ENCODE measurements at regions not wholly inside any gene's neighbourhood (a gene's known extent, or its start where the extent isn't known, plus 50 kb on each side); places are given as distances from the start of the nearest gene placed in this dataset.

DNA sequence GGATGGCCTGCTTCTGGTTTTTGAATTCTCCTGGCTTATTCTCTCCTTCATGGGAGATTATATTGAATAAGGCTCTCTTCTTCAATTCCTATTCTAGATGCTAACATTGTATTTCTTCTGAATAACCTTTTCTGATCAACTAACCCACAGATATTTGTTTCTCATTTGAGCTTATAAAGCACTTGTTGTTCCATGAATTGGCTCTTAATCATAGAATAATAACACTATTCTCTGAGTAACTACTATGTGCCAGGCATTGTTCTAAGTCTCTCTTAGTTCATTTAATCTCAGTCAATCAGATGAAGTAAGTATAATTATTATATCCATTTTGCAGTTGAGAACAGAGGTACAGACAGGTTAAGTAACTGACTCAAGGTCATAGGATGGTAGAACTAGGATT is 136.3 kb upstream of the MLIP start:
- no peak for DNase-seq
- intact Hi-C loops (cut with DNase I) = loop anchor here (10.0 kb wide), 1 partner anchor 1270 kb away; no protein-coding TSS in a partner anchor
- ATAC-seq (ENCODE audit: poor library complexity) = no peak

DNA sequence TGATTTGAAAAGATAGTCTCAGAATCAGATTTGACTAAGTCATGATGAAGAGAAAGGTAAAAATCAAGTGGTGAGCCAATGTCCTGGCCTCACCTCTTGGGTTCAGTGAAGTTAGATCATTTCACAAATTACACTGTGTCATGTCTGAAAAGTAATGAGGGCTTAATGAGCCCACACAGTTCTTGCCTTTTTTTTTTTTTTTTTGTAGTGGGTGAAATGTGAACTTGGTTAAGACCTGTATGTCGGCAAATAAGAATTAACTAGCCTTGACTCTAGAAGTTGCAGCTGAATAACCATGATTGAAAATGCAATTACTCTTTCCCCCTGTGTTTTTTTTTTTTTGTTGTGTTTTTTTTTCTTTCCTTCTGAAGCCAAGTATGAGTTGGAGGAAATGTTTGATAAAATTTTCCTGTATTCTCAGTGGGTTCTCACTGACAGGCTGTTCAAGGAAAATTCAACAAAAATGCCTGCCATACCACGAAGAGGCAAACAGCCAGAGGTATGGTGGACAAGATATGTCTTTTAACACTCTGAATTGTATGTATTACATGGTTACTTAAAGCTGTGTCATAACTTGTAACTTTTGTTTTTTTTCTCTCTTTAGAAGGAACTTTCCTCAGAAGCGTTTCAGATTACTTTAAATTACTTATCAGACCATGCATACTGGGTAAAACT is 135.2 kb upstream of the MLIP start:
- intact Hi-C loops (cut with DNase I) = loop anchor here (10.0 kb wide), 1 partner anchor 1269 kb away; no protein-coding TSS in a partner anchor
- ATAC-seq (ENCODE audit: poor library complexity) = no peak
- DNase-seq = no peak

DNA sequence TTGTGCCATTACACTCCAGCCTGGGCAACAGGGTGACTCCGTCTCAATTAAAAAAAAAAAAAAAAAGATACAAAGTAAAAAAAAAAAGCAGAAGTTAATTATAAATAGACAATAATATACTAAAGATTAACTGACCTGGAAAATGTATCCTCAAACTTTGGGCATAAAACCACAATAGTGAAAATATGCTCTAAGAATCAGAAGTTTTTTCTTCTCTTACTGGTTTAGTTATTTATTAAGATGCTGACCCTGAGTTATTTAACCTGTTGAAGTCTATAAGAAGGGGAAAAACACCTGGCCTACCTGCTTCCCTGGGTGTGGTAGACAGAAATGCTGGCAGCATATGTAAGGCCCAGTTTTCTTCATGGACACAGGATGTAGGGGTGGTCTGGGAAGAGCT is 133.7 kb upstream of the MLIP start:
- DNase-seq = no peak
- no peak for ATAC-seq (ENCODE audit: poor library complexity)
- intact Hi-C loops (cut with DNase I) = loop anchor here (10.0 kb wide), 1 partner anchor 1267 kb away; no protein-coding TSS in a partner anchor

DNA sequence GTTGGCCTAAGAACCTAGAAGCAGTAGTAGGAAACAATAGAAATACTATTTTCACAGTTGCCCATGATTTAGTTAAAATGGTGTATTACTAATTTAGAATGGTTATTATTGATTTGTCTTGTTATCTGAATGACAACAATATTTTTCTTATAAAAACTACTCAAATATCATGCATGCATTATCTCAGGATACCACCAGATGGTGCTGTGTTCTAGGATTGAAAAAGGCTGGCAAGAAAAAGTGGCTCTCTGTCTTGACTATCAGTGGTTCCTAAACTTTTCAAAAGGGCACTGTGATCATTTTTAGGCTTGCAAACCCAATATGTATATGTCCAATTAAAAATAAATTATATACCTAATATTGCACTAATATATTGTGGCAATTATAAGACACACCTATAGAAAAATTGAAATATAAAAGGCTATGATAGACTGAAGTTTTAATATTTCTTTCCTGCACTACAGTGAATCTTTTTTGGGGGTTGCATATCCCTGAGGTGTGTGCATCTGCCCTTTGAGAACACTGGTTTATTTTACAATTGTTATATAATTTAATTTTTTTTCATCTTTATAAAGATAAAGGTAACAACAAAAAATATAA is 131.7 kb upstream of the MLIP start:
- peak; percentile 54 for ATAC-seq (ENCODE audit: poor library complexity)

DNA sequence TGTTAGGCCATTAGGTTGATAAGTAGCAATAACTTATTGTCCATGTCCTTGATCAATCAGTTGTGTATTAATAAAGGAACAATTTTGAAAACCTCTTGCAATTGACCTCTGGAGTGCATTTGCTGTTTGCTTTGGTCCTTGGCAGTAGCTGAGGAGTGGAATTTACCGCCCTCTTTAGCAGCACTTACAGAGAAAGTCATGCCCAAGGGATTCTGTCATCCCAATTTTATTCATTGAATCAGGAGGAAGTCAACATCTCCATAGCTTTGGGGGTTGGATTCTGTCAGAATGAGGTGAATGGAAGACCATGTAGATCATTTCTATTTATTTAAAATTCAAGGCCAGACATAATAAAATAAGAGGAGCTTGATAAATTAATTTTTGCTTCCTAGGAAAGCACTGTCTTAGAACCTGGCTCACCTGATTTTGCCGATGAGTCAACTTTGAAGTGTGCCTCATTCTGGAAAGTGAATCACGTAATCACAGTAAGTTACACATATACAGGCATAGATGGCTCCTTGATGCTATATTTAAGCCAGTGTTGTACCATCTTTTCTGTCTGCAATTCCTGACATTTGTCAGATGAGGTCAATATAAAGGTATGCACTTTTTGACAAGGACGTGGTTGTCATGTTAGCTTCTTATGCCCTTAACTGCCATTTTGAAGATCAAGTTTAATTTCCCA is 128.7 kb upstream of the MLIP start:
- ATAC-seq (ENCODE audit: poor library complexity) (no peak), DNase-seq (no peak)
- intact Hi-C loops (cut with DNase I) = no loop called here

More for the DNA sequence above, 131.7 kb upstream of the MLIP start:
- intact Hi-C loops (cut with DNase I) = loop anchor here (10.0 kb wide), 1 partner anchor 1265 kb away; no protein-coding TSS in a partner anchor
- DNase-seq = no peak

DNA sequence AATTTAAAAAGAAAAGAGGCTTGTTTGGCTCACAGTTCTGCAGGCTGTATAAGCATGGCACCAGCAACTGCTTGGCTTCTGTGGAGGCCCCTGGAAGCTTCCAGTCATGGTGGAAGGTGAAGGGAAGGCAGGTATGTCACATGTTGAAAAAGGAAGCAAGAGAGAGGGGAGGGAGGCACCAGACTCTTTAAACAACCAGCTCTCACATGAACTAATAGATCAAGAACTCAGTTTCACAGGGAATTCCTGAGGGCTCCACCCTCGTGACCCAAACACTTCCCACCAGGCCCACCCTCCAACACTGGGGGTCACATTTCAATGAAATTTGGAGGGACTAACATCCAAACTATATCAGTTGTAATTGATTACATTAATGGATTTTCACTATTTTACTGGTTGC is 127.9 kb upstream of the MLIP start:
- DNase-seq (no peak), ATAC-seq (ENCODE audit: poor library complexity) (no peak)
- intact Hi-C loops (cut with DNase I) = no loop called here

DNA sequence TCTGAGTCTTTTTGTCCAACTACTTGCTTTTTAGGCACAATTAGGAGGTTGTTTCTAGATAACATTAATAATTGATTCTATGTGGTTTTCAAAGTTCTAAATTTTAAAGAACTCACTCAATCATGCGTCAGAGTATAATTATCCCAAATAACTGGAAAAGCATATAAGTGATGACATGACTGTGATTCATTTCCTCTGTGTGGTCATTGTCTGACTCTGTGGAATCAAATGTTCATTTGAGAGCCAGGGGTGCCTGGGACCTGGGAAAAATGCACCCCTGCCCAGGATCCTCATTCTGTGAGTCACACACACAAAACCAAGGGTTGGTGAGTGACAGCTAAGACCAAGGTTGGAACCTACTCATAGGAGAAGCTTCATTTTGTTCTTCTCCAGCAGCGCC is 127.1 kb upstream of the MLIP start:
- ATAC-seq (ENCODE audit: poor library complexity) = no peak
- intact Hi-C loops (cut with DNase I) = no loop called here
- no peak for DNase-seq

DNA sequence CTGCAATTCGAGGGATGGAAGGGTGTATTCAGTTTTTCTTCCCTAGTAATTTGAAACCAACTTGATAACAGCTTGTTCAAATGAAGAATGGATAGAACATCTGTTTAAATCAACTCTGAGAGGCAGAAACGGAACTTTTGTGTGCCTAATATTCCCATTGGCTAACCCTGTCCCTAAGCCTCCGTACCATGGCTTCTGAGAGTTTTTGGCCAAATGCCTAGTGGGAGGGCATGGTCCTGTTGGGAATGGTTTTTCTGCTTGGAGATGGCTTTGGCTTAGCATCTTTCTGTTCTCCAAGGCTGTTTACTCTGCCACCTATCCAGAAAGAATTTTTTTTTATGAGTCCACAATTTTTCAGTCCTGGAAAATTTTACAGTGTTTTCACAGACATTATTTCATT is 126.7 kb upstream of the MLIP start:
- ATAC-seq (ENCODE audit: poor library complexity) = no peak
- no peak for DNase-seq

DNA sequence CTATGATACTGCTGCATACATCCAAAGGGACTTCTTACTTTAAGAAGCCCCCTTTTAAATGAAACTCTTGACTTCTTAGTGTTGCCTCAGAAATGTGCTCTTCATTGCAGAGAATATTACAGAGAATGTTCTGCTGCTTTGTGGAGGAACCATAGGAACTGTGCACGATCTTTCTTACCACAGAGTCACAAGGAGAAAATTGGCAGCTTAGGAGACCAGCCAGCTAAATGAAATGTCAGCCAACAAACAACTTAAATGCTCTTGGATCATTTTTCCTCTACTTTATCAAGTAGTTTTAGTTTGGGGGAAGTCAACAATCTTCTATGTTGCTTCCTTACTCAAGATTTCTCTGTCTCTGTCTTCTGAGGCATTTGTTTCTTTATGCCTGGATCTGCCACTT is 125.9 kb upstream of the MLIP start:
- no peak for ATAC-seq (ENCODE audit: poor library complexity)
- intact Hi-C loops (cut with DNase I) = no loop called here
- no peak for DNase-seq

More for the DNA sequence above, 126.7 kb upstream of the MLIP start:
- intact Hi-C loops (cut with DNase I) = no loop called here

DNA sequence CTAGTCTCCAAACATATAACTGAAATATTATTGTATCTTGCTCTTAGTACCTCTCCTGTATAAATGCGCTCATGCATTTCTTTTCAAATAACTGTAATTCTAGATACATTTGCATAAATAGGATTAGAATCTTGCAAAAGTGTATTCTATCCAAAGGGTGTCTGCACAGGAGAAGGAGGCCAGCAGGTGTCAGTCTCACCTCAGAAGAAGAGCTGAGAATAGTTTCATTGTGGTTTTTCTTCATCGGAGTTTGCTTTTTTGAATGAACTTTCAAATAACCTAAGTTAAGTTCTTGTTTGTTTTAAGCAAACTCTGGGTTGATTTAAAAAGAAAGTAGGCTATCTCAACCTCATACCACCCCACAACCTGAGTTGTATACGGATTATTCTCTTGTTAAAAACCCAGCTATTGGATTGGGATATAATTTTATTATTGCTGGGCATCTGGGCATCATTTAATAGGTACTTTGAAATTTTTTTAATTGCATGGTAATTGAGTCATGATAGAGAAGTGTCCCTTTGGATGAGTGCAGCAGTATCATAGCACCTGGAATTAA is 125.0 kb upstream of the MLIP start:
- ATAC-seq (ENCODE audit: poor library complexity) = peak; percentile 81
- no peak for DNase-seq
- intact Hi-C loops (cut with DNase I) = no loop called here

DNA sequence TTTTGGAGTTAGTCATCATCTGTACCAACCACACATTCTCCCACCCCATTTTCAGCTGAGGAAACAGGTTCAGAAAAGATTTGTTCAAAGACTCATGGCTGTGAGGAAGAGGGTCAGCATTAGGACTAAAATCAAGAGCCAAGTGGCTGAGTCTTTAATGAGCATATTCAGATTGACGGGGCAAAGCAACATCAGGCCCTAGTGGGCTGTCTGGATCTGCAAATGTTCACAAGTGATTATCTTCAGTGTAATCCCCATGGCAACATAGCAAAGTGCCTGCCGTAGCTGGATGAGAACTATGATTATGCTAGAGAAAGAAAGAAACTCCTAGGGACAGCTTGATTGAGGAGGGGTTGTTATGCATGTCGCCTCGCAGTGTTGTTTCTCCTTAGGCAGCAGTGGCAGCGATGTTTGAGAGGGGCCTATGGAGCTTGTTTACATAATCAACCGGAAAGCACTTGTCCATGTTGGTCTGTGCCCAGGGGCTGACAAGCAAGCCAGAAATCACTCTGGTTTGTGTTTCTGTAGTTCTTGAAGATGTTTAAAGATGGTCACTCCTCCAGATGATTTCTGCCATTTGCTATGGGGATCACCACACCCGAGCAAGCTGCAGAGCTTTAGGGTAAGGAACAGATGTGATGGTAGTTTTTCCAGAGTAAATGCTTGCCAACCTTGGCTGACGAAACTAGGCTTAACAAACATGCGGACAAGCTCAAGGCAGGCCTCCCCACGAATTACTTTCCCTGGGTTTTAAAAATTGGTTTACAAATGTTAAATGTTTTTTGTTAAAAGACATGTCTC is 124.3 kb upstream of the MLIP start:
- no peak for DNase-seq
- intact Hi-C loops (cut with DNase I) = no loop called here
- ATAC-seq (ENCODE audit: poor library complexity) = peak; percentile 66

DNA sequence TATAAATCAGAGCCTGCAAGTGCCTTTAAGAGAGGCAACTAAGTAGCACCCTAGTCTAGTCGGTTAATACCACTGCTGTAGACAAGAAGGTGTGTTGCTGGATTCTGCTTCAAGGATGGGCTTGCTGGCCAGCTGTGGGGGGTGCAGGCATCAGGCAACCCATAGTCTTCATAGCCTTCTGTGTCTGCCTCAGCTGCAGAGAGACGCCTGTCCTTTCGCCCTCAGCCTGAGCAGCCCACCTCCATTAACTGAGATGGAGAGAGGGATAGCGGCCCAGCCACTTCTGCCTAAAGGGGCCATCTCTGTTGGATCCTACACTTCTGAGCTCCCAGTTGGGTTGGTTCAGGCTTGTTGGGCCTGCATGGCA is 123.7 kb upstream of the MLIP start:
- ATAC-seq (ENCODE audit: poor library complexity) (peak; percentile 10), DNase-seq (no peak)
- intact Hi-C loops (cut with DNase I) = no loop called here

DNA sequence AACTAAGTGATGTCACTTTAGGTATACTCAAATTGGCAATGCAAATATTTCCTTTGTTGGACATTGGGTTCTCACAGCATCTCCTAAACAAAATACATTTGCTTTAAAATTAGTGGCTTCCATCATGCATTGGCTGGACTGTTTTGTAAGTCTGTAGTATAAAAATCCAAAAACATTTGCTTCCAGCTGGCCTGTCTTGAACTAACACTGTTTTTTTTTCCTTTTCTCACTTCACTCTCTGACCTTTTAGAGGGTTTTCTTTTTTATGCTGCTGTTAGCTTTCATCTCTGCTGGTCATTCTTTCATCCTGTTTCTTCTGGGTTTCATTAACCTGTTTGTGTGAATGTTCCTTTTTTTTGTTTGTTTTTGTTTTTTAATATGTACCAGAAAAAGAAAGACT is 121.7 kb upstream of the MLIP start:
- no peak for DNase-seq
- intact Hi-C loops (cut with DNase I) = no loop called here
- ATAC-seq (ENCODE audit: poor library complexity) = no peak

DNA sequence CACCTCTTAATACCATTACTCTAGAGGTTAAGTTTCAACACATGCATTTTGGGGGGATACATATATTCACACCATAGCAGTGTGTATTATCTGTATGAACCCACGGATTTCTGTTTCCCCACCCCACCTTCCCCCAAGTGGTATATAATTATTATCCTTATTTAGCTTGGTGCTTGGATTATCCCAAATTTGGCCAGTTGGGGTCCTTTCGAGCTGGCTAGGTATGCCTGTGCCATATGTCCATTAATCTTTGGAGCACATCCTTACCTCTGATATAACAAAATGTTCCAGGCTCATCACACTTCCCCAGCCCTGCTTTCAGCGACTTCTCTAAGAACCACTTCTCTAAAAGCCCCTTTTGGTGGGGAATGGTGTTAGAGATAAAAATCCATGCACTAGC is 118.7 kb upstream of the MLIP start:
- DNase-seq (no peak), ATAC-seq (ENCODE audit: poor library complexity) (no peak)
- intact Hi-C loops (cut with DNase I) = no loop called here

DNA sequence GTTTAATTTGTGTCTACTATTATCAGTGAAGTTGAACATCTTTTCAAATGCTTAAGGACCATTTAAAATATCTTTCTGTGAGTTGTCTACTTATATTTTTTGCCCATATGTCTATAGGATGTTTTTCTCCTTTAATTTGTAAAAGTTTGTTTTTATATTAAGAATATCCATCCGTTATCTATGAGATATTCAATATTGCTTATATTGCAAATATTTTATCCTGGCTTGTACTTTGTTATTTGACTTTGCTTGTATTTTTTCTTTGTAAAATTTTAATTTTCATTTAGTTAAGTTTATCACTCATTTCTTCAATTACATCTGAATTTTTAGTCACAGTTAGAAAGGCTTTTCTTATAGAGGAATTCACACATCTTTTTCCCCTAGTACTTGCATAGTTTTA is 117.0 kb upstream of the MLIP start:
- no peak for ATAC-seq (ENCODE audit: poor library complexity)
- no peak for DNase-seq
- intact Hi-C loops (cut with DNase I) = no loop called here

DNA sequence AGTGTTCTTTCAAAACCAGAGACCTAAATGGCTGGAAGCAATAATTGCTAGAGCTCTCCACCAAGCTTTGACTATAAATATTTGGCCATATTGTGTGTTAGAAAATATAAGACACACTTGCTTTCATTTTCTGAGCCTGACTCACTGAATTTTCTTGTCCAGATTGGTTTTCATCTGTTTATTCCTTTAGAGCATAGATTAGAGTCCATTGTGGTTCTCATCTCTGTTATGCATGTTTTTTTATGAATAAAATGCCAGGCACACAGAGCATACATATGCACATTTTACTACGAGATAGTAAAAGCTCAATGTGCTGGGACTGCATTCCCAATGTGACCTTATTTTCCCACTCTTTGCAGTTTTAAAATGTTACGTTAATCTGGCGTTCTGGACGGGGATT is 115.3 kb upstream of the MLIP start:
- DNase-seq = no peak
- no peak for ATAC-seq (ENCODE audit: poor library complexity)
- intact Hi-C loops (cut with DNase I) = no loop called here

DNA sequence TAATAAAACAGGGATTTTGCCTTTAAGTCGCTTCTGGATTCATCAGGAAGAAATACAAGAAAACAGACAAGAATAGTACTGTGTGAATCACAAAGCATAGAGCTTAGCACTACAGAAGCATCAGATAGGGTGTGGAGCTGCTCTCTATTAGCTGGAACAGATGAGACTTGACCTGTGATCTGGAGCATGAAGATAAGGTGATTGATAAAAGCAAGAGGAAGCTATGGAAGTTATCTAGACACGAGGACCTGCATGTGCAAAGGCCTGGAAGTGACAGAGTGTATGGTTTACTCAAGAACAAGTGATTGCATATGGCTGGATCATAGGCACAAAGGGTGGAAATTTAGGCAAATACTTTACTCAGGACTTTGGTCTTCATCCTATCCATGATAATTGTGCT is 112.9 kb upstream of the MLIP start:
- peak; percentile 14 for ATAC-seq (ENCODE audit: poor library complexity)
- DNase-seq = no peak
- intact Hi-C loops (cut with DNase I) = no loop called here

DNA sequence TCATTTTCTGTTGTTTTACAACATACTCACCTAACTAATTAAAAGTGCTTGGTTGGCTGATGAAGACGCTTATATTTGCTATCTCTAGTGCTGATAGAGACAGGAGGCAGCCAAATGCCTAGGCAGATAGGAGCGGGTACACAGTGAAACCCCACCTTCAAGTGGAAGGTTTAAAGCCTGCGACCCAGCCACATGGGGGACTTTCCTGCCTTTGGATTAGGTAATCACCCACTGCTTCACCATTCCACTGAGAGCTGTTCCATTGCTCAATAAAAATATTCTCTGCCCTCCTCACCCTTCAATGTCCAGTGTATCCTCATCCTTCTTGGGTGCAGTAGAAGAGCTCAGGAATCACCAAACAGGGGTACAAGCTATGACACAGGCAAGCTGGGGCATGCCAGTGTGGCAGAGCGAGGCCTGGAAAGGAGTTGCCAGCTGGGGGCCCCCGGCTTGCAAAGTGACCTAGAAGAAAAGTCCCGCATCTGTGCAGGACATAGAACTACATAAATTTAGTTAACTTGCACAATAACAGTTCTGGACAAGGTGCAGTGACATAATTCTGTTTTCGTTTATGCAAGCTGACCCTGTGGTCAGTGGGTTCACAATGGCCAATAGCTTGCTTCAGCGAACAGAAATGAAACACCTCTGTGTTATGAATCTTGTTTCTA is 112.0 kb upstream of the MLIP start:
- DNase-seq = no peak
- peak; percentile 44 for ATAC-seq (ENCODE audit: poor library complexity)
- intact Hi-C loops (cut with DNase I) = no loop called here

DNA sequence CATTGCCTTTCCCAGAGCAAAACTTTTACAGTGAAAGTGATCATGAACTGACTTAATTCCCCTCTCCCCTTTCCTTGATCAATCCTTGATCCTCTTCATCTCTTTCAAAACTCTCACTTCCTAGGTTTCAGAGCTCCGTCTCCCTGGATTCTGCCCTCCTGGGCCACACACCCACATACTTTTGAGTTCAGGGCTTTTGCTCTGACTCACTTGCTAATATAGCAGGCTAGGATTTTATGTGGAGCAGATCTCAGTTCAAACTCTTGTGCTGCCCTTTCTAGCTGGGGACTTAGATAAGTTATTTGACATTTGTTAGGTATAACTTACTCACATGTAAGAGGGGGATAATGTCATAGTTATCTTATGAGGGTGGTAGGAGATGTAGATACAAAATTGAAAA is 109.1 kb upstream of the MLIP start:
- ATAC-seq (ENCODE audit: poor library complexity) = no peak
- DNase-seq = no peak
- intact Hi-C loops (cut with DNase I) = no loop called here
